Posterior vena cava (tissue), 2 donors: ENCODE measurements at regions not wholly inside any gene's neighbourhood (a gene's known extent, or its start where the extent isn't known, plus 50 kb on each side); places are given as distances from the start of the nearest gene placed in this dataset.

Experiments used
- DNase-seq: peaks from one replicate; pipeline ENCODE4 v3.0.0-alpha.2; 2020; ENCODE audit warnings: low spot score
- intact Hi-C, 2 donors: fragments of 100-400 bp; cut with DNase I; formaldehyde crosslinking; loops; one replicate each; pipeline versions ENCODE4 v1.14.1 to v1.14.2; 2022 to 2023
- donor health status: DM: yes; HTN: yes; CAD: no.
- donor health status: DM: yes; HTN: yes; CAD: no.

DNA sequence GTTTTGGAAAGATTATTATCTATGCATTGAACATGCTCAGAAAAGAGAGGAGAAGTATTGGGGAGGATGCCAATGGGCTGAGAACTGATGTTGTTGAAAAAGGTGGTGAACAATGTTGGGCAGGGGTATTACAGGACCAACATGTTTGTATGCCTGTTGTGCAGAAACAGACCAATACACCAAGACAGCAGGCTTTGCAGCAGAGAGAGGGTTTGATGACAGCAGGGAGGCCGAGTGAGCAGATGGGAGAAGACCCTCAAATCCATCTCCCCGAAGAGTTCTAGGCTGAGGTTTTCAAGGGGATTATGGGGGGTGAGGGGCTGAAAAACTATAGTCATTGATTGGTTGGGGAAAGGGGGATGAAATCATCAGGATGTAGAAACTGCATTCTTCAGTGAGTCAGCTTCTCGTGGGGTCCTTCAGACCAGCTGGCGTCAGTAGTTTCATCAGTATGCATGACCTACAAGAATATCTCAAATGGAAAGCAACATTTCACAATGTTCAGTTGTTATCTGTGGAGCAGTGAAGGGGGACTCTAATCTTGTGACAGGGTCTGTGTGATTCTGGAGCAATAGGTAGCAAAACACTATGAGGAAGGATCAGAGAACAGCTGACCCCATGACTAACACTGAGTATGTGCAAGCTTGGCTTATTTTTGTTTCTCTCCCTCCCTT, 167.8 kb downstream of the BAMBI start:
- intact Hi-C loops: no loop called here
- DNase-seq: no peak

DNA sequence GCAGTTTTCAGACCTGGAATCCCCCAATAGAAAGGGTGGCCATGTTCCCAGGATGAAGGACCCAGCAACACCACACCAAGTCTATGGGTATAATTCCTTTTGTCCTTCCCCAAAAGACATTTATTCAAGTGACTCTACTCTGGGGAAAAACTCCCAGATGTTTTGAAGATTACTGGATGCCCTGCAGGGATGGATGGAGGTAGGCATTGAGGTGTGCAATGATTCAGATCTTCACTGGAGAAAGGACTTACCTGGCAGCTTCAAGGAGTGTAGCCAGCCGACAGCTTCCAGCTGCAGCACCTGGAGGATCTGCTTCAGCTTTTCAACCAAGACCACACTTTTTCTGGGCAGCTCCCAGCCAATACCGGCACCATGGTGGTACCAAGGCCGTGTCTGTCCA, 172.0 kb downstream of the BAMBI start:
- intact Hi-C loops: no loop called here
- no peak for DNase-seq

DNA sequence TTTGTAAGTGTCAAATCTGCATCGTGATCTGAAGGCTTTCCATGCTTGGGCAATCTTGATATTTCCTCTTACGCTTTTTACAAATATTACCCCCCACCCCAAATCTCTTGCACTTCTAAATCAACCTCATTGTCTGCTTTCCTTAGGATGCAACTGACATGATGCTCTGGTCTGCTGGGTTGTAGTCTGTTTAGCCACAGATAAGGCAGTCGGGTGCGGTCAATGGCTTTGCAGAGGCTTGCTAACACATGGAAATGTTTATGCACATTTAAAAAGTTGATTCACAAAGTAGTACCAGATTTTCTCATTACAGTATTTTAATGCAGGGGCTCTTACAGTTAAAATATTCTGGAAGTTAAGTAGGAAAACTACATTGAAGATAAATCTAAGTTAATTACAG, 172.5 kb downstream of the BAMBI start:
- intact Hi-C loops: no loop called here
- DNase-seq: no peak

DNA sequence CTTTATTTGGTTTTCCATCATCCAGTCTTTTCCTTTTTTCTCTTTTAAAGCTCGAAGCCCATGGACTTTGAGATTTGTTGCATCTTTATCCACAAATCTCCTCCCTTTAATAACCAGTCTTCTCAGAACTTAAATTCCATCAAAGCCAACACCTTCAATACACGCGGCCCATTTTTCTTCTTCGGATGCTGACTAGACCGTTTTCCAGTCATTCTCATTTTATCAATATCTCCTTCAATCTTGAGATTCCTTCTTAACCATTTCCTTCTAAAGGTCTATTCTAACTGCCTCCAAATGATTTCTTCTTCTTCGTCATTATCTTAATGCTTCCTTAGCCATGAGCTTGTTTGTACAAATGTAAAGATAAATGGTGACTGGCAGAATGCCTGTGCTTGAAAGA, 173.5 kb downstream of the BAMBI start:
- intact Hi-C loops: no loop called here
- no peak for DNase-seq

DNA sequence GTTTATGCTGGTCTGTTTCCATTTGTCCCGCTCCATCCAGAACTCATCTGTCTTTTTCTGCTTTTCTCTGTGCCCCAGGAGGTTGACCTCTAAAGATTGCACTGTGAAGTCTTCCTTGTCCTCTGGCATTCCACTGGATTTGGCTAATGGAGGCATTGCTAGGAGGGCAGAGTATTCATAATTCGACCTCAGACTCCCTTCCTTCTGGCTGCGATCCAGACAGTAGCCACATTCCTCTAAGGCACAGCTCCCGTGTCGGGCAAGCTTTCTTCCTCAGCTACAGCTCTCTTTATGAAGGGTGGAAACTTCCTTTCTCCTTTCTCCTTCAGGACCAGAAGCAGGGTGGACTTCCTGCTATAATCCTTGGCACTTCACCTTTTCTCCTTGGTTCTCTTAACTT, 175.9 kb downstream of the BAMBI start:
- intact Hi-C loops: no loop called here
- no peak for DNase-seq

DNA sequence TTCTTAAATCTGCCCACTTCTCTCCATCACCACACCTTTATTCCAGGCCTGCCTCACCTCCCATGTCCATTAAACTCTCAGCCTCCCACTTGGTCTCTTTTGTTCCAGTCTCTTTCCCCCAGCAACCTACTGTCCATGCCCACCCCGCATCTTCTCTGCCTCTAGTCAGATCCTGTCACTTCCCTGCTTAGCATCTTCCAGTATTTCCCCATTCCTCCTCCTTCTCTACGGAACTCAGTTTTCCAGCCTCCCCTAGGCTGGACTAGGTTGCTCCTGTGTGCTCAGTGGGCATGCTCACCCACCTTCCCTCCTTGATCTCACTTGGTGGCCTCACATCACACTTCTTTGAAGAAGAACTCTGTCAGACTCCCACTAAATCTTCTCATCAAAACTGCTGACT, 179.8 kb downstream of the BAMBI start:
- DNase-seq: no peak
- intact Hi-C loops: no loop called here

DNA sequence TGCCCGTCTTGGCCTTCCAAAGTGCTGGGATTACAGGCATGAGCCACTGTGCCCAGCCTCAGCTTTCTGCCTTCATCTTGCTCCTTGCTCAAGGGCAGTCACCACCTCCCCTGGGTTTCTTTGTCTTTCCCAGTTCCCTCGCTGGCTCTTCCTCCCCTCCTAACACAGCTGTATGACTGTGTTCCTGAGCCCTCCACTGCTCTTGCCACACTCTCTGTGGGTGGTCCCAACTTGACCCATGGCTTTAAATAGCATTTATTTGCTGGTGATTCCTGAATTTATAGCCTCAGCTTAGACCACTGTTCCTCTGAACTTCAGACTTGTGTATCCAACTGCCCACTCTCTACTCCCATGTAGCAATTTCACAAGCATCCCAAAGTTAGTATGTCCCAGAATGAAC, 181.3 kb downstream of the BAMBI start:
- DNase-seq: no peak
- intact Hi-C loops: no loop called here

DNA sequence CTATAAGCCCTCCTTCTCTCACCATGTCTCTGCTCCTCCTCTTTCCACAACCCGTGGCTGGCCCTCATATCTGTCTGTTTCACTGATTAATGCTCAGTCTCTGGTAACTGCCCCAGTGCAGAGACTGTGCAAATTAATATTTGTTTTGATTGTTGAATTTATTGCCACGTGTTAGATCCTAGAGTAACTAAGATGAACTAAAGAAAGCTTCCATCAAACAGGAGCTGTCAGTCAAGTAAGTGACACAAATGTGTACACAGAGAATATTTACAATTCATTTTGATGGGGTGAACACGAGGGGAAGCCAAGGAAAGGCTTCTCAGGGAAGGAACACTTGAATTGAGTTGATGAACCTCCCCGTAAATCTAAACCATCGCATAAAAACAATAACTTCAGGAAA, 182.5 kb downstream of the BAMBI start:
- no peak for DNase-seq
- intact Hi-C loops: no loop called here

DNA sequence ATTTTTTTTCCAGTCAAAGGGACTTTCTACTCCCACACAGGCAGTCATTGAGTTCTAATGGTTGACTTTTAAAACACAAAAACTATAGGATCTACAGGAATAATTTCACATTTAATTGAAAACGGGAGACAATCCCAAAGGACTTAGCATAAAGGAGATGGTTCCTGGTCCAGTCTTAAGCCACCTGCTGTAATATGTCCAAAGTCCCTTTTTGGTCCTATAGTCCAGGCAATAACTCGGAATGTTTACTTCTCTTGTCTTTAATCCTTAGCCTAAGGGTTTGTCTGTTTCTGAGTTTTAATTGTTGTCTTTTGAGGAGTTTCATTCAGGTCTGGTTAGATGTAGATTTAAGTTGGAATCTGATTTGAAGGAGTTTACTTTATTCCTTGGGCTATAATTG, 184.9 kb downstream of the BAMBI start:
- intact Hi-C loops: no loop called here

DNA sequence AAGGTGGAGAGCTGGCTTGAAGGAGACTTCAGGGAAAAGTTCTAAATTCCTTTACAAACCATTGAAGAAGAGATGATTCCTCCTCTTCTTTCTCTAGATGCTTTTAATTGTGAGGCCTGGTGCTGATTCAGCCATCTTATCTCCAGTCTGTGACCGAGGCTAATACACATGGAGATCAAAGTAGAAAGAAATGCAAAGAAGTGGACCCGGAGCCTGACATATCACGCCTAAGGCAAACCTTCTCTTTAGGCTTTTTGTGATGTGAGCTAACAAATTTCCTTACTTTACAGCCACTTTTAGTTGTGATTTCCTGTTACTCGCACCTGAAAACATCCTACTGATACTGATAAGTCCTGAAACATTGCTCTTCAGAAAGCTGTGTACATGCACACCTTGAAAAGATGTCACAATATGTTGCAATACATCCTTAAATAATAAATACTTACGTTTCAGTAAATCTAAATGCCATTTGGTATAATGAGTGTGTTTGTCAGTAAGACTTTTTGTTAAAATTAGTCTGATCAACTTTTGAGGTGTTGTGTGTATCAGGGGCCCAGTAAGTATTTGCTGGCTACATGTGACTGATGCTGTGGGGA, 192.4 kb downstream of the BAMBI start:
- no peak for DNase-seq
- intact Hi-C loops: no loop called here

More for the DNA sequence above, 184.9 kb downstream of the BAMBI start:
- no peak for DNase-seq

DNA sequence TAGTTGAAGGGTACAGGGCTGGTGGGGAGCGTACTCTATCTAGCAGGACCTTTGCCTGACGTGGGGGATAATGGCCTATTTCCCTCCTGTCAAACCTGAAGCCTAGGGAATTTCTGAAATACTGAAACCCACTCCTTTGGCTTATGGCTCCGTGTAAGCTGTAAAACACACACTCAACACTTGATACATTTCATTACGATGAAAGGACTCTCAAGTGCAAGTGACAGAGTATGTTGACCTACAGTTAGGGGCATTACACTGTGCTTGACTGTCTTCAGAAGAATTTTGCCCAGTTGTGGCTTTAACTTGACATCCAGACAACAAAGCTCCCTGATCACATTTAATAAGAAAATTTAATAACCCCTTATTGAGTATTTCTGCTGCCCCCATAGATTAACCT, 194.3 kb downstream of the BAMBI start:
- intact Hi-C loops: no loop called here
- DNase-seq: no peak

DNA sequence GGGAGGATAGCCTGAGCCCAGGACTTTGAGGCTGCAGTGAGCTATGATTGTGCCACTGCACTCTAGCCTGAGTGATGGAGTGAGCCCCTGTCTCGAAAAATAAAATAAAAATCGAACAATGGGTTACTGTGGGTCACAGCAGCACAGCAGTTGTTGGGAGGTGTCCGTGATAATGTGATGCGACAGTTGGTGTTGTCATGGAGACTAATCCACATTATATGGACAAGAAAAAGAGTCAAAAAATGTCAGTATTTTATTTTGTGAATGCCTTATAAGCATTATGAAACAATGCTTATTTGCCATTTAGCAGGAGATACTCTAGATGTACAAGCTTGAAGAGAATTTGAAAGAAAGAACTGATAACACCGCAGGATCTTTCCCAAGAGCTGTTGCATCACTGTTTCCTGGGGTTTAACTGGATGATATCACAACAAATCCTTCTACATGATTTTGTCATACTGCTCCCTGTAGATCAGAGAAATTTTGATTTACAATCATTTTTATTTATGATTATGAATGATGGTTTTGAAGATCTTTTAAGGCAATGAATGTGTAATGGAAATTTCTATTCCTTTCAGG, 195.4 kb downstream of the BAMBI start:
- DNase-seq: no peak

DNA sequence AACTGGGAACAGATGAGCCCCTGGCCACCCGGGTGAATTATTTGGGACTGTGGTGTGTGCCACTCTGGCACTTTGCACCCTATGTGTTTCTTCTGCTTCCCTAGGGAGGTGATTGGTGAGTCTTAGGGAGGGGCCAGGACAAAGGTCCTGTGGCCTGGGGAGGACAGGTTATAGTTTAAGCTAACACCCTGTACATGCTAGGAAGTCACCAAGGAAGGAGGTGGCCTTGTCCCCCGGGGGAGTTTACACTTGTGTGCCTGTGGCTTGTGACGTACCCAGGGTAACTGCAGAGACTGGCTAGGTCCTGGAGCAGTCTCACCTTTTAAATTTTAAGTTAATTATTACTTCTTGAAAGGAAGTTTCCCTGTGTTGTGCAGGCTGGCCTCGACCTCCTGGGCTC, 196.2 kb downstream of the BAMBI start:
- DNase-seq: no peak
- intact Hi-C loops: no loop called here

More for the DNA sequence above, 195.4 kb downstream of the BAMBI start:
- intact Hi-C loops: no loop called here

DNA sequence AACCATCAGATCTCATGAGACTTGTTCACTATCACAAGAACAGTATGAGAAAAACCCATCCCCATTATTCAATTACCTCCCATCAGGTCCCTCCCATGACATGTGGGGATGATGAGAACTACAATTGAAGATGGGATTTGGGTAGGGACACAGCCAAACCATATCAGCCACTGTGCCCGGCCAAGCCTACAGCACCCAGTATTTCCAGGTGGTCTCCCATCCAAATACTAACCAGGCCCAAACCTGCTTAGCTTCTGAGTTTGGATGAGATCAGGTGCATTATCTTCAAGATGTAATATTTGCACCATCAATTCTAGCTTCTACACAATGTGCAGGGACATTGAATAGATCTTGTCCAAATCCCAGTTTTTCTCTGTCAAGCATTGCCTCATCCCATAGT, 196.9 kb downstream of the BAMBI start:
- DNase-seq: no peak
- intact Hi-C loops: no loop called here

DNA sequence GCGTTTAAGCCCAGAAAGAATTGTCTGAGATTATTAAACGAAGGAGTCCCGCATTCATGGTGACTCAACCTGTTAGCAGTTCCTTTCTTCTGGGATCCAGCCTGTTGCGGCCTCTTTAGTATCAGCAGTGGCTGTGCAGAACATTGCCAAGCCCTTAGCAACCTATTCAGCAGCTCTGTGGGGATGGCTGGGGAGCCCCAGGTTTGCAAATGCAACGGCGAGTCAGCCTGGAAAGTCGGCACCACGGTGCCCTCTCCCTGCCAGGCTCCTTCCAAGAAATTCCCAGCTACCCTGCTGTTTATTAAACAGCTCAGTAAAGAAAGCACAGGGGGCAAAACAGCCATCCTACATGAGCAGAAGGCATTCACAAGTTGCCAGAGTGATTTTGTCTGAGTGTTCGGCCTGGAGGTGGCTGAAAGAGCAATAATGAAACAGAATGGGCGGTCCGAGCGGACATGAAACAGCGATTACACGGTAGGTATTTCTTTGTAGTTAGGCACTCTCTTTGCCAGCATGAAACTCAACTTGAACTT, 198.3 kb downstream of the BAMBI start:
- intact Hi-C loops: no loop called here
- no peak for DNase-seq

DNA sequence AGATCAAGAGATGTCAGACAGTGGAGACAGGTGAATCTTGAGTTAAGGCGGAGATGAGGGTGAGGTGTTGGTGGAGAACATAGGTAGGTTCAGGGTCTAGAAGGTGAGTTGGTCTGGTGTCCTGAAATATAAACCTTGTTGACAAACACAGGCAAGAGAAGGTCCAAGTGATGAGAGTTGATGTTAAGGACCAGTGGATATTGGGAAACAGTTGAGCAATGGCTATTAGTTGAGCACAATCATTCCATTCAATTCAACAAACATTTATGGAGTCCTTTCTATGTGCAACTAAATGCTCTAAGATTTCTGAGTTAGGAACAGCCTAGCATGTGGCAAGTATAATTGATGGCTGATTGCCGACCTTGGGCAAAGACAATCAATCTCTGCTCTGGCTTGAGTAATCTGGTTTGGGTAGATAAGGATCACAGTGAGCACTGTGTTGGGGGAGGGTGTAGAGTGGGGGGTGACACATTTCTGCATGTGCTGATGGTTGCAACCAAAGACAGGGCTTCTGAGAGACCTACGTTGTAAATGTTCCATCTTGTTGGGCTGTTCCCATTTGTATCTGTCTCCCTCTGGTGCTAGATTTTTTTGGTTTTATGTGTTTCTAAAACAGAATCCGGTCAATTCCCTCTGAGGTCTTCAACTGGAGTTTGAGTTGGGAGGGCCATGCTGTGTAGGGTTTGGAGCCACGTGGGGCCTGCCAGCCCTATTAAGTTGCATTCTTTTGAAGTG, 201.1 kb downstream of the BAMBI start:
- DNase-seq: no peak
- intact Hi-C loops: no loop called here

DNA sequence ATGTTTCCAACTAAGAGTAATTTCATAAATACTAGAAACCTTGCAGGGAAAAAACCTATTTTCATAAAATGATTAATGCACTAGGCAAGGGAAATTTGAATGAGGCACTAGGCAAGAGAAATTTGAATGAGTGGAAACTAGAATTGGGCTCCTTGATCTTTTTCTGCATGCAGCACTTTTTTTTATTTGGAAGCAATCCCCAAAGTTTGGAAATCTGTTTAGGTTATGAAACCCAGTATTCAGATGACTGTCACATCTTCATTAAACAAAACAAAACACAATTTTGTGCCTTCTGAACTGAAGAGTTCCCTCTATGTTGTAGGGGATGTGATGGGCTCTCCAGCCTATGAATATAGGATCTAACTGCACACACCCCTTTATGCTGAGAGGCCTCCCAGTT, 201.9 kb downstream of the BAMBI start:
- intact Hi-C loops: no loop called here
- no peak for DNase-seq

DNA sequence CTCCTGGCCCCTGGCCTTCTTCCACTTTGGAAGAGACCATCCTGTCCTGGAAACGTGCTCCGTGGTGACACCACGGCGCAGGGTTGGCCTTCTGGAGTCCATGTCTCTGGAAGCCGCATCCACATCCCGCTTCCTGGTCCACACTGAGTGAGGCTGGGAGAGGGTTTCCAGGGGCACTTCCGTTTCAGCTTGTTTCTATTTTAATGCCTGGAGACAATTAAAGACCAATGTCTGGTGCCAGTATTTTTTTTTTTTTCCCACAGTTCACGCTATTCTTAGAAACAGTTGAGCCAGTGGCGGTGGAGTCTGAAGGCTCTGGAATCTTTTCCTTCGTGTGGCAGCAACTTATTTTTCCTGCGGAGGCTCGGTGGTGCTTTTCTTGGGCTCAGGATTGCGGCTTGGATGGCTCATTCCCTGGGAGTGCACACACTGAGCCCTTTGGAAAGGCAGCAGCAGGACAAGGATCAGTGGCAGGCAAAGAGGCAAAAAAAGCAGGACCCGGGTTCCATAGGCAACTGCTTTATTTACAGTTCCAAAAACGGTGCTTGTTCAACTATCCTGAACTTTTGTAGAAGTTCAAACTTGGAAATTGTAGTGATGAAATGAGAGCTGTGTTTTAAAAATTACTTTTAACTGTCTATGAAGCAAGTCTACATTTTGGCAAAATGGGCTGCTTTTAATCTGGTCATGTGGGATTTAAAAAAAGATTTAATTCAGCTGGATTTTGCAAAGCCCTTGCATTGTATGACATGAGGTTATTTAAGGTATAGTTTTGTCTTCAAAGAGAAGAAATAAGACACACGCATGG, 202.8 kb downstream of the BAMBI start:
- intact Hi-C loops: no loop called here
- DNase-seq: peak; percentile 78

DNA sequence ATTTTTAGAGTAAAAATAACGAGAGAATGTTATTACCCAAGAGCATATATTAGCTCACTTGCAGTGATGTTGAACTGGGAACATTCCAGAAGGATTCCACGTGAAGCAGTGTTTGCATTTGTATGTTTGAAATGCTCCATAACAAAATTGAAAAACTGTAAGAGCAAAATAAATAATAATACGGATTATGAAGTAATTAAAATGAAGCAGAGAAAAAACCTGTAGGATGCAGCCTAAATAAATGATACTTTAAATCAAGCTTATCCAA, 203.3 kb downstream of the BAMBI start:
- no peak for DNase-seq
- intact Hi-C loops: no loop called here
